ENCODE measurements at regions not wholly inside any gene's neighbourhood (a gene's known extent, or its start where the extent isn't known, plus 50 kb on each side); places are given as distances from the start of the nearest gene placed in this dataset.
"Not testable (repeated sequence)": the region's sequence is repeated elsewhere in the genome, so short reads cannot be mapped to it uniquely, and the experiment has no call there.

GRCh38 chr15:31439328-31439727, 112.7 kb downstream of the KLF13 start (continued):
- TF ChIP-seq ZNF646 (CRISPR knock-in tag; IDR thresholded peaks at IDR 0.05): no peak
- no peak for TF ChIP-seq ZNF446 (CRISPR knock-in tag; IDR thresholded peaks at IDR 0.05)
- TF ChIP-seq ADNP (CRISPR knock-in tag; IDR thresholded peaks at IDR 0.05): no peak
- 0 out of 2 replicates have a peak, but pooled peaks have one; percentile 1 for TF ChIP-seq SMC3 (IDR thresholded peaks at IDR 0.05; ENCODE audit: low read length)
- TF ChIP-seq RAD21 (CRISPR knock-in tag; IDR thresholded peaks at IDR 0.05): peak; percentile 65; the same call in 1 of the 2 replicates
- TF ChIP-seq ZNF160 (CRISPR knock-in tag; IDR thresholded peaks at IDR 0.05): no peak
- TF ChIP-seq SRSF9 (IDR thresholded peaks at IDR 0.05; ENCODE audit: borderline replicate concordance, insufficient read depth, low read depth, low read length, poor library complexity, severe bottlenecking): no peak
- TF ChIP-seq CTCF (CRISPR knock-in tag; IDR thresholded peaks at IDR 0.05): peak; percentile 76

GRCh38 chr15:31440216-31440615, 113.6 kb downstream of the KLF13 start:
- DNase-seq (ENCODE audit: low spot score); H3K79me2 ChIP-seq (ENCODE audit: insufficient read depth, low read length); H3K4me2 ChIP-seq (ENCODE audit: low read depth, low read length); intact Hi-C loops (cut with micrococcal nuclease; ENCODE audit: unreplicated experiment); H3K27me3 ChIP-seq (ENCODE audit: control insufficient read depth in 1 of 2, insufficient read depth in 2 of 2, low read length in 2 of 2); H3K9ac ChIP-seq (ENCODE audit: insufficient read depth, low read depth, low read length); H3K36me3 ChIP-seq (replicated peaks in 1 of 2; ENCODE audit: control insufficient read depth in 1 of 2, insufficient read depth in 2 of 2, low read length in 2 of 2); H3K9me3 ChIP-seq (ENCODE audit: low read length); H3K4me3 ChIP-seq (replicated peaks in 1 of 3; ENCODE audit: insufficient read depth in 1 of 3, low read depth in 2 of 3, low read length in 3 of 3); ATAC-seq; FAIRE-seq; POLR2A ChIA-PET; H2AFZ ChIP-seq (ENCODE audit: low read length); BruUV-seq (replicated peaks); H3K4me1 ChIP-seq (ENCODE audit: insufficient read depth, low read length); H4K20me1 ChIP-seq (ENCODE audit: insufficient read depth, low read length); H3K27ac ChIP-seq (ENCODE audit: extremely low read length, insufficient read depth, low read length): not testable (repeated sequence)
- 82% methylated on average over 19 of the region's 20 CpGs for WGBS (ENCODE audit: low lambda C conversion rate)
- CTCF ChIA-PET (ENCODE audit: low intra/inter-chr PET ratio, low total read pairs): interaction anchor here (1.6 to 3.0 kb wide), 2 partner anchors 48 to 50 kb away, joined by 4 to 18 read pairs; no protein-coding TSS in a partner anchor
- in situ Hi-C loops (cut with HindIII; ENCODE audit: extremely low pct_ligation_motif_present, low pct_unique_long_range_greater_than_20kb): loop anchor here (25.0 kb wide), 1 partner anchor 653 kb away; no protein-coding TSS in a partner anchor

Measured in HepG2 (cell line).